ENCODE measurements at regions not wholly inside any gene's neighbourhood (a gene's known extent, or its start where the extent isn't known, plus 50 kb on each side); places are given as distances from the start of the nearest gene placed in this dataset.

- no peak for DNase-seq (ENCODE audit: extremely low read depth, low read depth)
- TF ChIP-seq CTCF (IDR thresholded peaks at IDR 0.05; ENCODE audit: low read depth, low read length): no peak
These were observed 174.0 kb upstream of the NEBL start for GRCh38 chr10:21071001-21071673.

DNA sequence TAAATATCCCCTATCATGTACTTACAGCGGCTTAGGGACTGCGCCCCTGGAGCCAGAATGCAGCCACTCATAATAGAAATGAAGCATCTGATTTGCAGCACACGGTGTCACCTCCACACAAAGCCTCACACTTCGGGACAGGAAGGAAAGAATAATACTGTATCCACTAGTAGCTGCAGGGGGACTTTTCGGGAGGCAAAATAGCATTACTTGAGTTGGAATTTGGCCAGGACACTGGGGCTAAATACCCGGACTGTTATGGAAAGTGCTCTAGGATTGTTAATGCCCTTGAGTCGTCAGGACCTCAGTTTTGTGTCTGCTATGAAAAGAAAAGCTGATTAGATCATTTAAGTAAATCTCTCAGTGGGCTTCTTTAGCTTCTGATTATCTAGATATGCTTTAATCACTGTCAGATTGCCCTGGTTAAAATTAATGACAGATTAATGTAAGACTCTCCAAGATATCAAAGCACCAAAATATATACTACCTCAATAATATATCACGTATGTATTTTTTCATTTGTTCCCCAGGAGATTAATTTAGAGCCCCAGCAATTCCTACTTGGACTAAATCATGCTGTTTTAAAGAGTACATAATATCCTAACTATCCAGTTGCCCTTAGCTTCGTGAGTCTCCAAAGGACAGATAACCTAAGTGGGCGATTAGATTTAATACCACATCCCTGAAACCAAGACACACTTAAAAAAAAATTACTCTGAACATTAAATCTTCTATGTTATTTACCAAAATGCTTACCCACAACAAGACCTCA lies 173.0 kb upstream of the NEBL start:
- no peak for DNase-seq (ENCODE audit: extremely low read depth, low read depth)
- no peak for TF ChIP-seq CTCF (IDR thresholded peaks at IDR 0.05; ENCODE audit: low read depth, low read length)

DNA sequence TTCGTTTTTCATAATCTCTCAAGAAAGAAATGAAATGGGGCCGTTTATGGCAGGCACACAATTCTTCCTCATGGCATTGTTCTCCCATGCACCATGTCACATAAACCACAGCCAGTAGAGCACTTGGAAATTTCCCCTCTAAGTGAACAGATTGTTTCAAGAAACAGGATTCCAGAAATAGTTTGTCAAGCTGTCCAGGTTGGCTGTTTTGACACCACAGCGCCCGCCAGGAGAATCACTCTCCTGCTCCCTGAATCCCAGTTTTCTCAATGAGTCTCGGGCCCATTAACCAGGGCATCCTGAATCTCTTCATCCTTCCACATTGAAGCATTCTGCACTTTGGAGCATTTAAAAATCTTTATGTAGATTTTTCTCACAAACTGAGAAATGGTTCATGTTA lies 172.2 kb upstream of the NEBL start:
- no peak for TF ChIP-seq CTCF (IDR thresholded peaks at IDR 0.05; ENCODE audit: low read depth, low read length)
- no peak for DNase-seq (ENCODE audit: extremely low read depth, low read depth)

- no peak for TF ChIP-seq CTCF (IDR thresholded peaks at IDR 0.05; ENCODE audit: low read depth, low read length)
- DNase-seq (ENCODE audit: extremely low read depth, low read depth): no peak
These were observed 171.0 kb upstream of the NEBL start for GRCh38 chr10:21068026-21068656.

- no peak for TF ChIP-seq CTCF (IDR thresholded peaks at IDR 0.05; ENCODE audit: low read depth, low read length)
- no peak for DNase-seq (ENCODE audit: extremely low read depth, low read depth)
These were observed 168.6 kb upstream of the NEBL start for GRCh38 chr10:21065621-21066248.

DNA sequence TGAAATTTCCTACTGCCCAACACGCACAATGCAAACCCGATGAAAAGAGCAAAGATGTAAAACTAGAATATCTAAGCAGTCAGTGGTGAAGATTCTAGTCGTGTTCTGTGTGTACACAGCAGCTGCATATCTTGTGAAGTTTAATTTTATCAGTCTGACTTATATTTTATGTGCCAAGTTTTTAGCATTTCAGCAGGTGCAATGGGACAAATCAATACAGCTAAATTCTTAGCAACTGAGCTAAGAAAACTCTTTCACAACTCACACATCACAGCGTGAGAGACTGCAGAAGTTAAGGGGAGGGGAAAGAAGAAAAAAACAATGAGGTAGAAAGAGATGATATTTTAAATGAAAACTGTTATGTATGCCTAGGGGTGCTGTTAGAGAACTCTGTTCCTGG lies 164.9 kb upstream of the NEBL start:
- no peak for DNase-seq (ENCODE audit: extremely low read depth, low read depth)
- TF ChIP-seq CTCF (IDR thresholded peaks at IDR 0.05; ENCODE audit: low read depth, low read length): no peak

- DNase-seq (ENCODE audit: extremely low read depth, low read depth): no peak
- TF ChIP-seq CTCF (IDR thresholded peaks at IDR 0.05; ENCODE audit: low read depth, low read length): no peak
These were observed 164.1 kb upstream of the NEBL start for GRCh38 chr10:21061184-21061583.
